Esophagus squamous epithelium (tissue), 5 donors: ENCODE measurements at regions not wholly inside any gene's neighbourhood (a gene's known extent, or its start where the extent isn't known, plus 50 kb on each side); places are given as distances from the start of the nearest gene placed in this dataset.

Experiments used
- DNase-seq: peaks from one replicate; lab custom pipeline; 2025; lab: John Stamatoyannopoulos, UW
- H3K27ac ChIP-seq, 4 donors: fragments of 200-600 bp; sonication (generic); one replicate each; pipeline ENCODE4 v1.5.1; 2016 to 2019; ENCODE audit warnings: mild to moderate bottlenecking in 1 of 4
- H3K27me3 ChIP-seq, 4 donors: fragments of 200-600 bp; sonication (generic); 1 replicate in 3 of 4; 2 replicates in 1 of 4; pipeline versions ENCODE4 v1.5.1 to v1.6.0; 2017 to 2021; ENCODE audit warnings: antibody characterized with exemption in 1 of 4
- H3K36me3 ChIP-seq, 3 donors: fragments of 200-600 bp; sonication (generic); one replicate each; pipeline ENCODE4 v1.5.1; 2016 to 2019
- H3K4me1 ChIP-seq, 3 donors: fragments of 200-600 bp; sonication (generic); one replicate each; pipeline ENCODE4 v1.5.1; 2017 to 2019
- H3K4me3 ChIP-seq, 4 donors: fragments of 200-600 bp; sonication (generic); 1 replicate in 3 of 4; 2 replicates in 1 of 4; pipeline ENCODE4 v1.5.1; 2016 to 2019; ENCODE audit warnings: mild to moderate bottlenecking in 2 of 4, moderate library complexity in 1 of 4
- H3K9me3 ChIP-seq, 3 donors: fragments of 200-600 bp; sonication (generic); one replicate each; pipeline ENCODE4 v1.5.1; 2016 to 2019
- CTCF ChIP-seq, 6 experiments: fragments of 450-650 bp in 4 of 6; fragments of 200-600 bp in 2 of 6; sonication (generic) in 2 of 6; IDR thresholded peaks; one replicate each; pipeline ENCODE4 v1.5.1; 2016 to 2019; ENCODE audit warnings: antibody characterized with exemption in 6 of 6, mild to moderate bottlenecking in 4 of 6, moderate library complexity in 4 of 6
- POLR2A ChIP-seq, 4 donors: fragments of 450-650 bp; IDR thresholded peaks; one replicate each; pipeline ENCODE4 v1.6.1; 2017; ENCODE audit warnings: antibody characterized with exemption in 4 of 4, mild to moderate bottlenecking in 4 of 4, moderate library complexity in 3 of 4
- WGBS, 2 donors: methylation state at CpG; one replicate each; pipeline ENCODE4 v1.1.5; 2018; 5-methylcytosine and 5-hydroxymethylcytosine counted together
- intact Hi-C: fragments of 100-400 bp; cut with DNase I; formaldehyde crosslinking; loops from one replicate; pipeline ENCODE4 v1.15.0; 2022
- donor health status: DM: yes; HTN: yes; CAD: no.

DNA sequence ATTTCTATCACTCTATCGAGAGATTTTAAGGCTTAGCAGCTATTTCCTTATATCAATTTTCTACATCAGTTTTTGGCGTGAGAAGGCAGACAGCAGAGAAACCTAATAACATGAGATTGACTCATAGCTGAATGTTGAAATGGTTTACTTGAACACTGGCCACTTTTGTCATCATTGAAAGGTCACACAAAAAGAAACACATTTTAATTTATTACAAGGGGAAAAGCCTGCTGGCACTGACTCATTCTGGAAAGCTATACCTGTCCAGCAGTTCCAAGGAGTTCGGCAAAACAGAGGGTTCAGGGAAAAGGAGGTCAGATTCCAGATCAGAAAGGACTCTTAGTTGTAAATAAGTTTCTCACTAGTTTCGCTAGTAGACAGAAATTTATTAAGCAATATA, 566.4 kb downstream of the DNAH5 start:
- Histone ChIP-seq H3K27me3 (no peaks in the 10 kb centered on the region), H3K36me3 (no peaks in the 10 kb centered on the region), H3K4me1 (no peaks in the 10 kb centered on the region), H3K4me3 (no peak overlapping the region), H3K9me3 (no peaks in the 10 kb centered on the region), H3K27ac (no peak overlapping the region)
- TF ChIP-seq POLR2A (IDR thresholded peaks at IDR 0.05) (no peak), CTCF (IDR thresholded peaks at IDR 0.05) (no peak)
- intact Hi-C loops: no loop called here
- DNase-seq: no peak
- WGBS, 2 donors: 40 to 41% methylated on average over 4 of the region's 4 CpGs

- Histone ChIP-seq H3K4me3 (no peak overlapping the region), H3K9me3 (no peaks in the 10 kb centered on the region), H3K27me3 (no peaks in the 10 kb centered on the region), H3K36me3 (no peaks in the 10 kb centered on the region), H3K4me1 (no peaks in the 10 kb centered on the region), H3K27ac (no peak overlapping the region)
- no peak for TF ChIP-seq CTCF (IDR thresholded peaks at IDR 0.05)
- no peak for TF ChIP-seq POLR2A (IDR thresholded peaks at IDR 0.05)
- DNase-seq: no peak
- intact Hi-C loops: no loop called here
Measured at GRCh38 chr5:13359344-13359743, 585.1 kb downstream of the DNAH5 start.

GRCh38 chr5:13358342-13358741, 586.1 kb downstream of the DNAH5 start:
- H3K27ac ChIP-seq: no peak overlapping the region
- H3K9me3 ChIP-seq: no peaks in the 10 kb centered on the region
- H3K4me3 ChIP-seq: no peak overlapping the region
- intact Hi-C loops: no loop called here
- TF ChIP-seq CTCF (IDR thresholded peaks at IDR 0.05): no peak
- no peak for TF ChIP-seq POLR2A (IDR thresholded peaks at IDR 0.05)
- no peaks in the 10 kb centered on the region for H3K27me3 ChIP-seq
- no peaks in the 10 kb centered on the region for H3K36me3 ChIP-seq
- DNase-seq: no peak
- H3K4me1 ChIP-seq: no peaks in the 10 kb centered on the region

- DNase-seq: no peak
- Histone ChIP-seq H3K27me3 (no peaks in the 10 kb centered on the region), H3K4me1 (no peaks in the 10 kb centered on the region), H3K27ac (no peak overlapping the region), H3K9me3 (no peaks in the 10 kb centered on the region), H3K4me3 (no peak overlapping the region), H3K36me3 (no peaks in the 10 kb centered on the region)
- TF ChIP-seq POLR2A (IDR thresholded peaks at IDR 0.05) (no peak), CTCF (IDR thresholded peaks at IDR 0.05) (no peak)
- intact Hi-C loops: no loop called here
- 0 to 37% methylated on average over 1 of the region's 1 CpG for WGBS, 2 donors
Measured at GRCh38 chr5:13357929-13358328, 586.6 kb downstream of the DNAH5 start.

DNA sequence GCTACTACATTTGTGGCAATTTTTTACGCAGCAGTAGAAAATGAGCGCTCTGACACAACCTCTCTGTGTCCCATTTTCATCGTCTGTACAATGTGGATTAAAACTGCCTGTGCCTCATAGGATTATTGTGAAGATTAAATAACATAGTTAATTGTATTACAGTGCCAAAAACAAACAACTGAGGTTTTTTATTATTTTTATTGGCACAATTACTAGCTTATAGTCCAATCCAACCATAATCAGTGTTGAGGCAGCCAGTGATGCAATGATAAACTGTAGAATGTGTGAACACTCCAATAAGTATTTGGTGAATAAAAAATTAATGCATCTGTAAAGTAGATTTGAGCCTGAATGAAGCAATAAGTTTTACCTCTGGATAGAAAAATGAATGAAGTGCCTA, 588.3 kb downstream of the DNAH5 start:
- TF ChIP-seq POLR2A (IDR thresholded peaks at IDR 0.05): no peak
- Histone ChIP-seq H3K4me1 (no peaks in the 10 kb centered on the region), H3K4me3 (no peak overlapping the region), H3K27ac (no peak overlapping the region), H3K9me3 (no peaks in the 10 kb centered on the region), H3K27me3 (no peaks in the 10 kb centered on the region), H3K36me3 (no peaks in the 10 kb centered on the region)
- DNase-seq: no peak
- WGBS, 2 donors: 84 to 88% methylated on average over 3 of the region's 3 CpGs
- intact Hi-C loops: no loop called here

DNA sequence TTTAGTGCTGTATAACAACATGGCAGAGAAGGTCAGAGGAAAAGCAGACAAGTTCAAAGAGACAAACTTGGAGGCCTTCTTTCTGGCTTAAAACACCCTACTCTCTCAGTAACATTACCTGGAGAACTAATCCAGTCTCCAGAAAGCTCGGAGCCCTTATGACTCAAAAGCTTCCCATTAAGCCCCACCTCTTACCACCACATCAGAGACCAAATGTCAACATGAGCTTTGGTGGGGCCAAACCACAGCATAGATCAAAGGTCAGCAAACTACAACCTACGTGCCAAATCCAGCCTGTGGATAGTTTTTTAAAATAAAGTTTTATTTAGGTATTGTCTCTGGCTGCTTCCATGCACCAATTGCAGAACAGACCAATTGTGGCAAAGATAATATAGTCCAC, 589.9 kb downstream of the DNAH5 start:
- Histone ChIP-seq H3K27me3 (no peaks in the 10 kb centered on the region), H3K36me3 (no peaks in the 10 kb centered on the region), H3K4me3 (no peak overlapping the region), H3K4me1 (no peaks in the 10 kb centered on the region), H3K9me3 (no peaks in the 10 kb centered on the region), H3K27ac (no peak overlapping the region)
- no peak for DNase-seq
- intact Hi-C loops: no loop called here
- 30 to 41% methylated on average over 2 of the region's 2 CpGs for WGBS, 2 donors
- TF ChIP-seq CTCF (IDR thresholded peaks at IDR 0.05): no peak
- TF ChIP-seq POLR2A (IDR thresholded peaks at IDR 0.05): no peak
